ENCODE measurements at regions not wholly inside any gene's neighbourhood (a gene's known extent, or its start where the extent isn't known, plus 50 kb on each side); places are given as distances from the start of the nearest gene placed in this dataset.

GRCh38 chr6:149218915-149219314, 98.6 kb upstream of the TAB2 start:
- DNase-seq, result no peak

GRCh38 chr6:149220882-149221773, 96.4 kb upstream of the TAB2 start:
- no peak for DNase-seq

DNA sequence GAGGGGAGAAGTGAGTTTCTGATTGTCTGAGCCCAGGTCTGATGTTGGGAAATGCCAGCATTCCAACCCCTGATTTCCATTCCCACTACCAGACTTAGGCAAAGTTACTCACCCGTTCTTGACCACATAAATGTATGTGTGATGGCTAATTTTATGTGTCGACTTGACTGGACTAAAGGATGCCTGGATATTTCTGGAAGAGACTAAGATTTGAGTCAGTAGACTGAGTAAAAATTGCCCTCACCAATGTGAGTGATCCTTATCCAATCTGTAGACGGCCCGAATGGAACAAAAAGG, 95.8 kb upstream of the TAB2 start:
- no peak for DNase-seq

GRCh38 chr6:149223120-149223903, 94.2 kb upstream of the TAB2 start:
- no peak for DNase-seq

- no peak for DNase-seq
Observed at GRCh38 chr6:149223904-149224351, 93.6 kb upstream of the TAB2 start.

DNA sequence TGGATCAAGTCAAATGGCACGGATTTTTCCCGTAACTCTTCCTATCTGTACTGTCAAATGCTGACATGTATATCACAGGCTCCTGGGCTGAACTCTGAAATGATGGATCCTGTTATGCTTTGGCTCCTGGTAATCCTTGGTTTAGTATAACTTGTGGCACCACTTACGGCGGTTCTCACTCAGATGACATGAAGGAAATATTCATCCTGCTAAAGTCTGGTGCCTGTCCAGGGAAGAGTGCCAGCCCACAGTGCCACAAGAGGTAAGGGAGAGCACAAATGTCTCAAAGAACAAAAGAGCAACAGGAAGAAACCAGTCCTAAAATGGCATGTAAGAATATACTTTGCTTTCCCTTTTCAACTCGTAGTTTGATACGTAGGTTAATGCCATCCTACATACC, 93.1 kb upstream of the TAB2 start:
- no peak for DNase-seq

GRCh38 chr6:149225370-149225769, 92.1 kb upstream of the TAB2 start:
- DNase-seq, result no peak

GRCh38 chr6:149225946-149226345, 91.6 kb upstream of the TAB2 start:
- DNase-seq, result no peak

GRCh38 chr6:149227796-149228195, 89.7 kb upstream of the TAB2 start:
- no peak for DNase-seq

GRCh38 chr6:149228311-149228955, 89.1 kb upstream of the TAB2 start:
- DNase-seq, result no peak

DNA sequence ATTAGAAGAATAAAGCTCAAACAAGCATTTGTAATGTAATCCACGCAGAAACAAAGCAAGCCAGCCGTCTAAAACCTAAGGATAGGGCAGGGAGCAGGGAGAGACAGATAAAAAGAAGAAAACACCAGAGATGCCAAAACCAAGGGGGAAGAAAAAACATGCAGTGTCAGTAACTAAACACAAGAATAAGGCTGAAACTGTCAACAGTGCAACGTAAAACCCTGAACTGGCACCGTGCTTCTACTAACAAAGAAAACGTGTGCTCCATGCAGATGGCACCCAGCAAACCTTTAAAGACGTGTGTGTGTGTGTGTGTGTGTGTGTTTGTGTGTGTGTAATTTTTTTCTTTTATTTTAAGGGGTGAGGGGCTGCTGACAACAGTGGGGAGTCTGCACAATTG, 88.4 kb upstream of the TAB2 start:
- DNase-seq, result no peak

- peak; percentile 89 for DNase-seq
Observed at GRCh38 chr6:149230712-149231460, 86.6 kb upstream of the TAB2 start.

DNA sequence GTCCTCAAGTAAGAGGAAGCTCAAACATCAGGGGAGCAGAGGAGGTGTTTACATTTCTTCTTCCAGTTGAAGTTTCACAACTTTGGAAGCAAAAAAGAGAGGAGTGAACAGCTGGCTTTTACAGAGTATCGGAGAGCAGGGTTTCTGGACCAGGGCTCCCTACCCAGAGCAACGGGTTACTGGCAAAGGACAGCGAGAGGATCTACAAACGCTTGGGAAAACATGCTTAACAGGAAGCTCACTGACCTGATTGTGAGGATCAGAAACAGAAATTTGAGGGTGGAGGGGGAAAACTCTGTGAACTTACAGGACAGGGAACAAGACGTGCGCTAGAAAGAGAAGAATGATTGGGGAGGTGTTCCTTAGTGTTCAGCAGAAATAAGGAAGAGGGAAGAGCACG, 85.7 kb upstream of the TAB2 start:
- peak; percentile 21 for DNase-seq

- no peak for DNase-seq
Observed at GRCh38 chr6:149233056-149233715, 84.3 kb upstream of the TAB2 start.

DNA sequence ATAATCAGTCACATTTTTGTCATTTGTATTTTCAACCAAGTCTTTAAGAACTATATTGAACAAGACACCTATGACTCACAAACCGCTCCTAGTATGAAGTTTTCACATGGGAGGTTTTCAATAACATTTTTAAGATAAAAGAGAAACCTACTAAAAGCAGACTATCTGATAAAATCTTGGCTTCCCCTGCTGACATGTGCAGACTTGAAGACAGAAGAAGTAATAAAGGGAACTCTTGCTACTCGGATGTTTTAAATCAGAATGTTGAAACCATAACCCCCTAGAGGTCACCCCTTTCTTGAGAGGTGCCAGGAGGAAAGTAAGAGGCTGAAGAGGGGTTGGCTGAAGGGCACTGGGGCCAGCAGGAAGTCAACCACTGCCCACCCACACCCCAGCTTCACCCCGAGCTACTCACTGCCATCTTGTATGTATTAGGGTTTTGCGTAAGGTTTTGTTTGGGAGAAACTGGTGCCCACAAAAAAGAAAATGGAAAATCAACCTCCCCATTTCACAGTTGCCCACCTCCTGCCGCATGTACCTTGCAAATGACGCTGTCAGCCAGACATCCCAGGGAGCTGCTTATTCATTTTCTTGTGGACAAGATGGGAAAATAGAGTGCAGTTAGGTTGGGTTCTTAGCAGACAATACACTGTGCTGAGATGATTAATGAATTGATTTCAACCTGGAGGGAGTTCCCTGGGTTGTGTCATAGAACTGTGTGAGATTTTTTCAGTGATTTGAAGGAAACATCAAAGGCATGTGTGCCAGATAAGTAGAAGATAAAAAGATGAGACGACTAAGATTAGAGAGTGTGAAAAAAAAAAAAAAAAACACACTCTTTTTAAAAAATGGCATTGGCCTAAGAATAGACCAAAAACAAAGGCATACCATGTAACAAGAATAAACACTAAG, 83.2 kb upstream of the TAB2 start:
- DNase-seq, result no peak

DNA sequence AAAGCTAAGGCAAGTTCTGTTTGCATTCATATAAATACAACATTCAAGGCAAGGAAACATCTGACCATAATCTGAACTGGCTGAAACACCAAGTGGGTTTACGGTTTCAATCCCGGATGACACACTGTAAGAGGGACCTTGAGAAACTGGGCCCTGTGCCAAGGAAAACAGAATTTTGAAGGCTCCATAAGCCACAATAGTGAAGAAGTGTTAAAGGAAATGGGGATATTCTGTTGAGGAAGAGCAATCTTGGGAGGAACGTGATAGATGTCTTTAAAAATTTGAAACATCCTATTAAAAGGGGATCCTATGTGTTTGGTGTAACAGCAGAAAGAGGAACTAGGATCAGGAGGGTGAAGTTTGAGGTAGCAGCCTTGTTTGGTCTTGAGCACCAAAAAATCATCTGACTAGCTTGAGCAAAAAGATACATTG, 82.4 kb upstream of the TAB2 start:
- DNase-seq, result peak; percentile 93

DNA sequence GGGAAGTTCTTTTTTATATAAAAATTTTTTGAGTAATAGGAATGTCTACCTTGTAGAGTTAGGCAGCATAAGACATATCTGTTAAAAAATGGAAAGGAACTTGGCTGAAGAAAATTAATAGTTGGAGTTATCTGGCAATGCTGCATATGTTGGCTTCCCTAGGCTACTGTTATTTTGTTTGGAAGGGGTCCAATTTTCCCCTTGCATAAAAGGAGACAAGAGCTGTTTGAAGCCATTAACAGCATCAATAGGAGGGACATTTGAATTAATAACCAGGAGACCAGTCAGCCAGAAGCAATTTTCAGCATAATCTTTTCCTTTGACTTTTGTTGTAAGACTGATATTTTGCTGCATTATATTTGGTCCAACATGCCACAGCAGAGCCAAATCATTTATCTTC, 80.9 kb upstream of the TAB2 start:
- no peak for DNase-seq

GRCh38 chr6:149237464-149237863, 80.0 kb upstream of the TAB2 start:
- no peak for DNase-seq

- DNase-seq, result no peak
Observed at GRCh38 chr6:149239573-149240209, 77.8 kb upstream of the TAB2 start.

DNA sequence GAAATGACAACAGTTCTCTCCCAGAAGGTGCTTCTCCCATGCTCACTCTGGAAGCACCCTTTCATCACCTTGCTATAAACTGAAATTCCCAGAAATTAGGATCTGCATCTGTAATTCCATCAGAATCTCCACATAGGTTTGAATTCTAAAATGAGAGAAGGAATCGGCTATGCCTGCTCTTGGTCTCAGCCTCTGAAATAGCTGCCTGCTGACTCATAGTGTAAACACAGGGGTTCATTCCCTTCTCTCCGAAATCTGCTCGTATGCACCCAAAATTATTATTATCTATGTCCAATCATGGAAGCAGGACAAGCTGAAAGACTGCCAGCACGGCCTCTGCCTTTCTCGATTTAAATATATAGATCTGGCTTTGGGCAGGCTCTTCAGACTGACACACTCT, 74.6 kb upstream of the TAB2 start:
- no peak for DNase-seq

DNA sequence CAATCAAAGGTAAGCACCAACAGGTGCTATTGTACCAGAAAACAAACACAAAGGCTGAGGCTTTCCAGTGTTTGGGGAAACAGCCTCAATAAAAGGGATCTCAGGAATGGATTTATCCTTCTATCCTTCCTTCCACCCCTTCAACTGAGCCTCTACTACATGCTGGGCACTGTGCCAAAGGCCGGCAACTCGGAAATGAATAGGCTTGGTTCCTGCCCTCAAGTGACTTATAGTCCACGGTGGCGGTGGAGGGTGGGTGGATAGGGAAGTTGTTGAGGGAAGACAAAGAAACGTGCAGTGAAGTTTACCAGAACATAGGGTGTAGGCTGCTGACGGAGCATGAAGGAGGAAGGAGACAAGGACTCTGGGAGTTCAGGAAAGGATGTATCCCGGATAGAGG, 73.4 kb upstream of the TAB2 start:
- DNase-seq, result no peak

Measured in MV-4-11 (cell line).